ENCODE measurements at regions not wholly inside any gene's neighbourhood (a gene's known extent, or its start where the extent isn't known, plus 50 kb on each side); places are given as distances from the start of the nearest gene placed in this dataset.

DNA sequence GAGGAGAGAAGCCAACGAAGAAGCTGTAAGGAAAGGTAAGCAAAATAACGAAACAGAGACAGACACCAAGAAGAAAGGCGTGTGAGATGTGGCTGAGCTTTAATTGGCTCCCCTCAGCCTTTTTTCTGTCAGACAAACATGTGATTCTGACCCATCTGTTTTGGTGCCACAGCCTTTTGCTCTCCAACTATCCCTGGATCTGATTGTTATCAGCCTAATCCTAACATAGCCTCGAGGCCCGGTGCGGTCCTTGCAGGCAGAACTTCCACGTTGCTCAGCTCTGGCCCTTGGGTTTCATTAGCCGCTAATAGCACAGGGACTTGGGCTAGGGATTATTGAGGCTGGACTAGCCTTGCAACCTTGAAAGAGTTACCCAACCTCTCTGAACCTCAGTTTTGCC, 57.9 kb upstream of the CACNA2D3 start:
- Histone ChIP-seq H3K36me3 (ENCODE audit: control insufficient read depth, insufficient read depth, low read length) (no peaks in the 10 kb centered on the region), H3K79me2 (ENCODE audit: control insufficient read depth, insufficient read depth, low read length) (no peaks in the 10 kb centered on the region), H3K4me2 (ENCODE audit: extremely low read depth, insufficient read depth, low read length) (no peak overlapping the region), H2AFZ (ENCODE audit: low read length) (no peak overlapping the region), H3K9ac (ENCODE audit: insufficient read depth, low read length) (no peak overlapping the region), H3K27ac (ENCODE audit: insufficient read depth, low read length) (no peak overlapping the region), H3K4me3 (replicated peaks in 1 of 4; ENCODE audit: control extremely low read depth in 1 of 4, insufficient read depth in 1 of 4, low read depth in 3 of 4, low read length in 4 of 4) (no peak overlapping the region), H3K27me3 (ENCODE audit: control insufficient read depth, insufficient read depth, low read length) (no peaks in the 10 kb centered on the region), H3K4me1 (ENCODE audit: control insufficient read depth, extremely low read depth, insufficient read depth, low read length) (no peaks in the 10 kb centered on the region), H4K20me1 (ENCODE audit: control insufficient read depth, extremely low read depth, insufficient read depth, low read length) (no peaks in the 10 kb centered on the region), H3K9me3 (ENCODE audit: control insufficient read depth, insufficient read depth, low read depth, low read length) (no peaks in the 10 kb centered on the region)
- DNase-seq (ENCODE audit: low read depth in 2 of 2), result no peak
- no peak for TF ChIP-seq EZH2 (IDR thresholded peaks at IDR 0.05; ENCODE audit: low read length, missing control alignments)
- TF ChIP-seq, protein P1, sequence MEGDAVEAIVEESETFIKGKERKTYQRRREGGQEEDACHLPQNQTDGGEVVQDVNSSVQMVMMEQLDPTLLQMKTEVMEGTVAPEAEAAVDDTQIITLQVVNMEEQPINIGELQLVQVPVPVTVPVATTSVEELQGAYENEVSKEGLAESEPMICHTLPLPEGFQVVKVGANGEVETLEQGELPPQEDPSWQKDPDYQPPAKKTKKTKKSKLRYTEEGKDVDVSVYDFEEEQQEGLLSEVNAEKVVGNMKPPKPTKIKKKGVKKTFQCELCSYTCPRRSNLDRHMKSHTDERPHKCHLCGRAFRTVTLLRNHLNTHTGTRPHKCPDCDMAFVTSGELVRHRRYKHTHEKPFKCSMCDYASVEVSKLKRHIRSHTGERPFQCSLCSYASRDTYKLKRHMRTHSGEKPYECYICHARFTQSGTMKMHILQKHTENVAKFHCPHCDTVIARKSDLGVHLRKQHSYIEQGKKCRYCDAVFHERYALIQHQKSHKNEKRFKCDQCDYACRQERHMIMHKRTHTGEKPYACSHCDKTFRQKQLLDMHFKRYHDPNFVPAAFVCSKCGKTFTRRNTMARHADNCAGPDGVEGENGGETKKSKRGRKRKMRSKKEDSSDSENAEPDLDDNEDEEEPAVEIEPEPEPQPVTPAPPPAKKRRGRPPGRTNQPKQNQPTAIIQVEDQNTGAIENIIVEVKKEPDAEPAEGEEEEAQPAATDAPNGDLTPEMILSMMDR (conservative IDR thresholded peaks at IDR 0.05 in 1 of 2, IDR thresholded peaks at IDR 0.05 in 1 of 2; ENCODE audit: low read depth in 1 of 2, low read length in 2 of 2), result no peak

DNA sequence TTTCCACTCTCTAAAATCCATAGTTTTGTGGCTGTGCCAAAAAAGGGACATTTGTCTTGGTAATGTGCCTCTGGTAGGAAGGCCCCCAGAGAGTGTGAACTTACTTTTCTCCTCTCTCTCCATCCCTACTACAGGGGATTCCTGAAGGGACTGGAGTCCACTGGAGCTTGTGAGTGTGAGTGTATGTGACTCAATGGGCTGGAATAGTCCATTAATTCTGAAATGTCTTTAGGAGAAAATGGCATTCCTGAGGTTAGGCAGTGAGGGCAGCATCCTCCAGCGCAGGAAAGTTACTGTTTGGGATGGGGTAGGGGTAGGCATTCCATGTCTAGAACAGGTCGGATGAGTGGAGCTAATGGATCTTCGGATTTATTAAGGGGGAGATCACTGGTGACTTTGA, 59.8 kb upstream of the CACNA2D3 start:
- Histone ChIP-seq H3K27me3 (ENCODE audit: control insufficient read depth, insufficient read depth, low read length) (no peaks in the 10 kb centered on the region), H3K4me1 (ENCODE audit: control insufficient read depth, extremely low read depth, insufficient read depth, low read length) (no peaks in the 10 kb centered on the region), H4K20me1 (ENCODE audit: control insufficient read depth, extremely low read depth, insufficient read depth, low read length) (no peaks in the 10 kb centered on the region), H3K4me3 (replicated peaks in 1 of 4; ENCODE audit: control extremely low read depth in 1 of 4, insufficient read depth in 1 of 4, low read depth in 3 of 4, low read length in 4 of 4) (no peak overlapping the region), H2AFZ (ENCODE audit: low read length) (no peak overlapping the region), H3K4me2 (ENCODE audit: extremely low read depth, insufficient read depth, low read length) (no peak overlapping the region), H3K9ac (ENCODE audit: insufficient read depth, low read length) (no peak overlapping the region), H3K36me3 (ENCODE audit: control insufficient read depth, insufficient read depth, low read length) (no peaks in the 10 kb centered on the region), H3K79me2 (ENCODE audit: control insufficient read depth, insufficient read depth, low read length) (no peaks in the 10 kb centered on the region), H3K9me3 (ENCODE audit: control insufficient read depth, insufficient read depth, low read depth, low read length) (no peaks in the 10 kb centered on the region), H3K27ac (ENCODE audit: insufficient read depth, low read length) (no peak overlapping the region)
- no peak for TF ChIP-seq EZH2 (IDR thresholded peaks at IDR 0.05; ENCODE audit: low read length, missing control alignments)
- TF ChIP-seq, protein P1 (conservative IDR thresholded peaks at IDR 0.05 in 1 of 2, IDR thresholded peaks at IDR 0.05 in 1 of 2; ENCODE audit: low read depth in 1 of 2, low read length in 2 of 2), result no peak
- DNase-seq (ENCODE audit: low read depth in 2 of 2), result peak in 1 of 2 donors; percentile 34

DNA sequence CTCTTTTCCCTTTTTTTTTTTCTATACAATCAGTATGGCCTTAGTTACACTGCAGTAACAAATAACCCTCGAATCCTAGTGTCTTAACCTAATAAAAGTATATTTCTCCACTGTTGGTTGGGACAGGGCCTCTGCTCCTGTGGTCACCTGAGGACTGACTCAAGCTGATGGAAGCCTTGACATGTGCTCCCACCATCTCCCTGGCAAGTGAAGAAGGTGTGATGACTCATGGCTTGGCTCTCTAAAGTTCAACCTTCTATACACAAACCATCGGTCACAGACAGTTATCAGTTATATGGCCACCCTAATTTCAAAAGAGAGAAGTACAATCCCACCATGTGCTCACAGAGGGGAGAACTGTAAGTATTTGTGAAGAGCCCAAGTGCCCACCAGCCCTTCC, 65.8 kb upstream of the CACNA2D3 start:
- TF ChIP-seq EZH2 (IDR thresholded peaks at IDR 0.05; ENCODE audit: low read length, missing control alignments), result no peak
- TF ChIP-seq, protein P1 (conservative IDR thresholded peaks at IDR 0.05 in 1 of 2, IDR thresholded peaks at IDR 0.05 in 1 of 2; ENCODE audit: low read depth in 1 of 2, low read length in 2 of 2), result no peak
- no peak overlapping the region for H3K4me3 ChIP-seq (replicated peaks in 1 of 4; ENCODE audit: control extremely low read depth in 1 of 4, insufficient read depth in 1 of 4, low read depth in 3 of 4, low read length in 4 of 4)
- no peaks in the 10 kb centered on the region for H3K36me3 ChIP-seq (ENCODE audit: control insufficient read depth, insufficient read depth, low read length)
- H4K20me1 ChIP-seq (ENCODE audit: control insufficient read depth, extremely low read depth, insufficient read depth, low read length), result no peaks in the 10 kb centered on the region
- H2AFZ ChIP-seq (ENCODE audit: low read length), result no peak overlapping the region
- H3K27ac ChIP-seq (ENCODE audit: insufficient read depth, low read length), result no peak overlapping the region
- no peaks in the 10 kb centered on the region for H3K9me3 ChIP-seq (ENCODE audit: control insufficient read depth, insufficient read depth, low read depth, low read length)
- H3K9ac ChIP-seq (ENCODE audit: insufficient read depth, low read length), result no peak overlapping the region
- no peaks in the 10 kb centered on the region for H3K79me2 ChIP-seq (ENCODE audit: control insufficient read depth, insufficient read depth, low read length)
- H3K4me1 ChIP-seq (ENCODE audit: control insufficient read depth, extremely low read depth, insufficient read depth, low read length), result no peaks in the 10 kb centered on the region
- peak in 1 of 2 donors; percentile 61 for DNase-seq (ENCODE audit: low read depth in 2 of 2)
- H3K4me2 ChIP-seq (ENCODE audit: extremely low read depth, insufficient read depth, low read length), result no peak overlapping the region
- no peaks in the 10 kb centered on the region for H3K27me3 ChIP-seq (ENCODE audit: control insufficient read depth, insufficient read depth, low read length)

All from fibroblast of lung (primary cell).